CD4-positive, alpha-beta T cell (primary cell): ENCODE measurements at regions not wholly inside any gene's neighbourhood (a gene's known extent, or its start where the extent isn't known, plus 50 kb on each side); places are given as distances from the start of the nearest gene placed in this dataset.

Source experiments
- ATAC-seq: fragments of 200-7000 bp; cut with Tn5 transposase; one replicate; pipeline ENCODE4 v1.10.0; 2022; ENCODE audit warnings: mild to moderate bottlenecking; ENCODE audit not compliant: poor library complexity
- CTCF ChIA-PET: fragments of 350-600 bp; sonication (Branson Sonifier 250); formaldehyde crosslinking; loops from one replicate; lab custom pipeline; 2021; ENCODE audit warnings: antibody characterized with exemption, inconsistent platforms; lab: Charles Lee
- POLR2A ChIA-PET: fragments of 350-600 bp; sonication (Branson Sonifier 250); formaldehyde crosslinking; loops from one replicate; lab custom pipeline; 2021; ENCODE audit warnings: antibody characterized with exemption, inconsistent platforms; lab: Charles Lee
- DNase-seq, 14 experiments: peaks; one replicate each; pipeline ENCODE4 v3.0.0-alpha.2; 2013 to 2020; ENCODE audit warnings: mixed read lengths in 2 of 14
- H3K27ac ChIP-seq, 2 donors: one replicate each; pipeline versions ENCODE4 v1.5.1 to v1.7.0; 2013; ENCODE audit warnings: low read length in 2 of 2, low read depth in 1 of 2, mild to moderate bottlenecking in 1 of 2
- H3K27me3 ChIP-seq, 2 experiments: 1 replicate in 1 of 2; 2 replicates in 1 of 2; pipeline versions ENCODE4 v1.6.1 to v1.7.0; 2013; ENCODE audit warnings: low read length in 2 of 2, control low read depth in 1 of 2, mild to moderate bottlenecking in 1 of 2, moderate library complexity in 1 of 2; ENCODE audit not compliant: insufficient read depth in 2 of 2, control insufficient read depth in 1 of 2
- H3K36me3 ChIP-seq: one replicate; pipeline ENCODE4 v1.6.1; 2013; ENCODE audit warnings: low read length, control low read depth; ENCODE audit not compliant: insufficient read depth
- H3K4me1 ChIP-seq: one replicate; pipeline ENCODE4 v1.6.1; 2013; ENCODE audit warnings: low read length, control low read depth; ENCODE audit not compliant: insufficient read depth
- H3K4me3 ChIP-seq: one replicate; pipeline ENCODE4 v1.5.1; 2013; ENCODE audit warnings: mild to moderate bottlenecking, low read length, moderate library complexity
- H3K9me3 ChIP-seq, 2 experiments: 1 replicate in 1 of 2; 2 replicates in 1 of 2; pipeline versions ENCODE4 v1.6.1 to v1.7.0; 2013; ENCODE audit warnings: low read length in 2 of 2, mild to moderate bottlenecking in 2 of 2, control low read depth in 1 of 2, moderate library complexity in 1 of 2; ENCODE audit not compliant: control insufficient read depth in 1 of 2, insufficient read depth in 1 of 2
- H3K27ac Mint-ChIP-seq: one replicate; pipeline ENCODE4 v1.8.0; 2020; ENCODE audit warnings: mixed read lengths
- H3K27me3 Mint-ChIP-seq: one replicate; pipeline ENCODE4 v1.8.0; 2021; ENCODE audit warnings: mixed read lengths
- H3K36me3 Mint-ChIP-seq: one replicate; pipeline ENCODE4 v1.8.0; 2021; ENCODE audit warnings: low read depth, mixed read lengths
- H3K4me1 Mint-ChIP-seq: one replicate; pipeline ENCODE4 v1.8.0; 2021; ENCODE audit warnings: low read depth, mixed read lengths
- H3K4me3 Mint-ChIP-seq: one replicate; pipeline ENCODE4 v1.8.0; 2020; ENCODE audit warnings: mild to moderate bottlenecking, mixed read lengths
- H3K9me3 Mint-ChIP-seq: one replicate; pipeline ENCODE4 v1.8.0; 2020; ENCODE audit warnings: mixed read lengths
- intact Hi-C, 2 experiments: fragments of 100-400 bp; cut with DNase I in 1 of 2; cut with micrococcal nuclease in 1 of 2; formaldehyde crosslinking; loops; one replicate each; pipeline versions ENCODE4 v1.15.1 to v1.9.0; 2023 to 2025; cut with DNase I, micrococcal nuclease
- TF ChIP-seq, protein P1 (sequence below): fragments of 200-600 bp; IDR thresholded peaks from one replicate; pipeline ENCODE4 v1.8.0; 2022; ENCODE audit warnings: antibody characterized with exemption, mild to moderate bottlenecking

DNA sequence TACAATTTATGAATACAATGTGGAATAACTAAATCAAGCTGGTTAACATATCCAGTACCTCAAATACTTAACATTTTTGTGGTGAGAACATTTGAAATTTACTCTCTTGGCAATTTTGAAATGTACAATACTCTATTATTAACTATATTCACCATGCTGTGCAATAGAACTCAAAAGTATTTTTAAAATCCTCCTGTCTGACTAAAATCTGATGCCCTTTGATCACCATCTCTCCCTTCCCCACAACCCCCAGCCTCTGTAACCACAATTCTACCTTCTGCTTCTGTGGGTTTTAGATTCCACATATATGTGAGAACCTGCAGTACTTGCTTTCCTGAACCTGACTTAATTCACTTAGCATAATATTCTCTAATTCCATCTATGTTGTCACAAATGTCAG is 71.6 kb upstream of the ALOX12 start:
- TF ChIP-seq, protein P1, sequence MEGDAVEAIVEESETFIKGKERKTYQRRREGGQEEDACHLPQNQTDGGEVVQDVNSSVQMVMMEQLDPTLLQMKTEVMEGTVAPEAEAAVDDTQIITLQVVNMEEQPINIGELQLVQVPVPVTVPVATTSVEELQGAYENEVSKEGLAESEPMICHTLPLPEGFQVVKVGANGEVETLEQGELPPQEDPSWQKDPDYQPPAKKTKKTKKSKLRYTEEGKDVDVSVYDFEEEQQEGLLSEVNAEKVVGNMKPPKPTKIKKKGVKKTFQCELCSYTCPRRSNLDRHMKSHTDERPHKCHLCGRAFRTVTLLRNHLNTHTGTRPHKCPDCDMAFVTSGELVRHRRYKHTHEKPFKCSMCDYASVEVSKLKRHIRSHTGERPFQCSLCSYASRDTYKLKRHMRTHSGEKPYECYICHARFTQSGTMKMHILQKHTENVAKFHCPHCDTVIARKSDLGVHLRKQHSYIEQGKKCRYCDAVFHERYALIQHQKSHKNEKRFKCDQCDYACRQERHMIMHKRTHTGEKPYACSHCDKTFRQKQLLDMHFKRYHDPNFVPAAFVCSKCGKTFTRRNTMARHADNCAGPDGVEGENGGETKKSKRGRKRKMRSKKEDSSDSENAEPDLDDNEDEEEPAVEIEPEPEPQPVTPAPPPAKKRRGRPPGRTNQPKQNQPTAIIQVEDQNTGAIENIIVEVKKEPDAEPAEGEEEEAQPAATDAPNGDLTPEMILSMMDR = no peak
- no peak overlapping the region for H3K4me3 ChIP-seq
- peaks cover 12% of the 10 kb centered on the region for H3K4me1 ChIP-seq
- Mint-ChIP-seq H3K4me3 (no peak overlapping the region), H3K4me1 (peaks cover 34% of the 10 kb centered on the region), H3K9me3 (no peaks in the 10 kb centered on the region), H3K27ac (no peak overlapping the region), H3K27me3 (no peaks in the 10 kb centered on the region), H3K36me3 (no peaks in the 10 kb centered on the region)
- H3K9me3 ChIP-seq = no peaks in the 10 kb centered on the region
- ChIA-PET POLR2A (no interaction called here), CTCF (interaction anchor here (0.9 to 1.1 kb wide), 3 partner anchors 10 to 122 kb away, joined by 3 to 4 read pairs (median 3); no protein-coding TSS in a partner anchor)
- no peaks in the 10 kb centered on the region for H3K27me3 ChIP-seq
- H3K27ac ChIP-seq = no peak overlapping the region
- ATAC-seq (peak; percentile 60), DNase-seq (peak in 3 of 14 experiments; percentile 27 to 40 (median 40))
- intact Hi-C loops = no loop called here
- no peaks in the 10 kb centered on the region for H3K36me3 ChIP-seq

DNA sequence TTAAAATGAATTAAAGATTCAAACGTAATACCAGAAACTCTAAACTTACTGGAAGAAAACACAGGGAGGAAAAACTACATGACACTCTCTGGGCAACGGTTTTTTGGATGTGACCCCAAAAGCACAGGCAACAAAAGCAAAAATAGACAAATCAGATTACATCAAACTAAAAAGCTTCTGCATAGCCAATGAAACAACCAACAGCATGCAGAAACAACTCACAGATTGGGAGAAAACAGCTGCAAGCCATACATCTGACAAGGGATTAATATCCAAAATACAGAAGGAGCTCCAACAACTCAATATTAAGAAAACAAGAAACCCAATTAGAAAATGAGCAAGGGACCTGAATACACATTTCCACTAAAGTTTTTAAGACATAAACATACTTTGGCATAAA is 69.2 kb upstream of the ALOX12 start:
- DNase-seq = no peak
- intact Hi-C loops = no loop called here
- CTCF ChIA-PET = interaction anchor here (0.6 kb wide), 1 partner anchor 1403 kb away, joined by 3 read pairs; no protein-coding TSS in a partner anchor

DNA sequence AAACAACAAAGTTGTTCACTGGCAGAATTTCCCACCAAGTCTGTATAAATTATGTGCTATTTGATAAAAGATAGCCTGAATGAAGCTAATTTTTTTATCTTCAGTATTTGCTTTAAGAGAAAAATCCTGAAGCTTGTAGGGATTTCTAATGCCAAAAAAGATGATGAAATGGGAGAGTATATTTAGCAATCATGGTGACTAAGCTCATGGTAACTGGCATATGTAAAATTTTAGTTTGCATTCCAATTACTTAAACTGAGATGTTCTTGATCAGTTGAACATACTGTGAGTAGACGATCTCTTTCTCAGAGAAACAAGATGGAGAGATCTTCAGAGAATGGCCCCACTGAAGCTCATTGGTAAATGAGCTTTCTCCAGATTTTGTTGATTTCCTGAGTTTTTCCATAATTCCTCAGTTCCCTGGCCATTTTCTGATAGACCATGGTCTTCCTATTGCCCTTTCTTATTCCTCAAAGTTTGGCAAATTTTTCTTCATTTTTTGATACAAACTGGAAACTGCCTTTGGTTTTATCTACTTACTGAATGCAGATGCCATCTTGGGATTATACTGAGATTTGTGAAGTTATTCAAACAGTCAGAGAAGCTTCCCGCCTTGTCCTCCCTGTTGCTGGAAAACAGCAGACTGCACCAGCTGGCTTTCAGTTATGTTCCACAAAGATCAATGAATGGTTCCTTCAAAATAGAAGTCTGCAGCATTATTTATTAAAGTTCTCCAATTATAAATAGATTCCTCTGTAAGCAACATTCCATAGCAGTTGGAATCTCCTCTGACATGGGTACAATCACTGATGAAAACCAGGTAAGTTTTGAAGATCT is 68.3 kb upstream of the ALOX12 start:
- Mint-ChIP-seq H3K9me3 (no peaks in the 10 kb centered on the region), H3K27ac (no peak overlapping the region), H3K27me3 (no peaks in the 10 kb centered on the region), H3K36me3 (no peaks in the 10 kb centered on the region), H3K4me1 (peaks cover 21% of the 10 kb centered on the region), H3K4me3 (no peak overlapping the region)
- H3K27ac ChIP-seq = no peak overlapping the region
- ChIA-PET POLR2A (no interaction called here), CTCF (interaction anchor here (0.6 kb wide), 1 partner anchor 1402 kb away, joined by 3 read pairs; no protein-coding TSS in a partner anchor)
- H3K4me1 ChIP-seq = peaks cover 12% of the 10 kb centered on the region
- no peak for DNase-seq
- ATAC-seq = no peak
- H3K9me3 ChIP-seq = no peaks in the 10 kb centered on the region
- intact Hi-C loops = no loop called here
- H3K27me3 ChIP-seq = no peaks in the 10 kb centered on the region
- no peak overlapping the region for H3K4me3 ChIP-seq
- no peaks in the 10 kb centered on the region for H3K36me3 ChIP-seq
- TF ChIP-seq, protein P1 = no peak

More for the DNA sequence above, 69.2 kb upstream of the ALOX12 start:
- Histone ChIP-seq H3K27ac (no peak overlapping the region), H3K27me3 (no peaks in the 10 kb centered on the region), H3K9me3 (no peaks in the 10 kb centered on the region), H3K36me3 (no peaks in the 10 kb centered on the region), H3K4me1 (peaks cover 12% of the 10 kb centered on the region), H3K4me3 (no peak overlapping the region)
- Mint-ChIP-seq H3K4me3 (no peak overlapping the region), H3K27me3 (no peaks in the 10 kb centered on the region), H3K4me1 (peaks cover 26% of the 10 kb centered on the region), H3K27ac (no peak overlapping the region), H3K9me3 (no peaks in the 10 kb centered on the region), H3K36me3 (no peaks in the 10 kb centered on the region)
- no peak for ATAC-seq
- TF ChIP-seq, protein P1 = no peak
- POLR2A ChIA-PET = no interaction called here
